ENCODE measurements at regions not wholly inside any gene's neighbourhood (a gene's known extent, or its start where the extent isn't known, plus 50 kb on each side); places are given as distances from the start of the nearest gene placed in this dataset.

- H3K27me3 ChIP-seq (ENCODE audit: insufficient read depth, poor library complexity, severe bottlenecking) = no peaks in the 10 kb centered on the region
- H3K4me3 ChIP-seq (replicated peaks; ENCODE audit: insufficient read depth, low read length) = no peak overlapping the region
- DNase-seq (ENCODE audit: low read depth in 1 of 2, low spot score in 1 of 2) = no peak
- H3K27ac ChIP-seq (replicated peaks) = peak overlapping the region; percentile 10; the same call in 1 of the 2 replicates
- no peak for TF ChIP-seq GABPA (IDR thresholded peaks at IDR 0.05; ENCODE audit: low read depth)
- TF ChIP-seq POLR2AphosphoS5 (IDR thresholded peaks at IDR 0.05; ENCODE audit: low read depth) = no peak
- no peak for TF ChIP-seq CTCF (IDR thresholded peaks at IDR 0.05; ENCODE audit: insufficient read depth, low read length)
- no peak for TF ChIP-seq SPI1 (IDR thresholded peaks at IDR 0.05; ENCODE audit: borderline replicate concordance, low read depth)
- TF ChIP-seq REST (IDR thresholded peaks at IDR 0.05; ENCODE audit: insufficient replicate concordance, low read depth) = no peak
Observed at GRCh38 chr3:148643389-148643840, 54.3 kb upstream of the AGTR1 start.

DNA sequence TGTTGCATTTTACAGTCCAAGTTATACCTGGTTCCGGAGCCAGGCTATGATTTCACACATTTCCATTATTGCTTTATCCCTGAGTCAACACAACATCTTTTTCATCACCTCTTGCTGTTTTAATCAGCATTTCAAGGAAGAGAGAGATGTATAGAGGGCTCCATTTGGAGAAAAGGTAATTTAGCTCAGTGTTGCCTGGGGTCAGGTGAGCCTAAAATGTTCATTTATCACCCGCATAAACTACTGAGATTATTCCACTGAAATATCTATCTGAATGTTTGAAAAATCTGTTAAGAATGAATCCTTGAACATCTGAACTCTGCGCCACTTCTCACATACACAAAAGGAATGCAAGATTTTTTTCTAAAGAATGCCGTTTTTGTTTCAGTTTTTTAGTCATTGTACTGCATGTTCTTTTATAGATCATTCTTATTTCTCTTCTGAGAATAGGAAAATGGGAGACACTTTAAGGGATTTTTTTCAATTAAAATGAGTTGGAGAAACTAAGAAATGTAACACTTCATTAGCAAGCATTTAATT, 51.5 kb upstream of the AGTR1 start:
- H3K4me3 ChIP-seq (replicated peaks; ENCODE audit: insufficient read depth, low read length) = no peak overlapping the region
- H3K27me3 ChIP-seq (ENCODE audit: insufficient read depth, poor library complexity, severe bottlenecking) = no peaks in the 10 kb centered on the region
- H3K27ac ChIP-seq (replicated peaks) = no peak overlapping the region
- TF ChIP-seq POLR2AphosphoS5 (IDR thresholded peaks at IDR 0.05; ENCODE audit: low read depth) (no peak), CTCF (IDR thresholded peaks at IDR 0.05; ENCODE audit: insufficient read depth, low read length) (no peak), REST (IDR thresholded peaks at IDR 0.05; ENCODE audit: insufficient replicate concordance, low read depth) (no peak), SPI1 (IDR thresholded peaks at IDR 0.05; ENCODE audit: borderline replicate concordance, low read depth) (no peak), GABPA (IDR thresholded peaks at IDR 0.05; ENCODE audit: low read depth) (no peak)
- no peak for DNase-seq (ENCODE audit: low read depth in 1 of 2, low spot score in 1 of 2)

Measured in HL-60 (cell line).